ENCODE measurements at regions not wholly inside any gene's neighbourhood (a gene's known extent, or its start where the extent isn't known, plus 50 kb on each side); places are given as distances from the start of the nearest gene placed in this dataset.

GRCh38 chr10:121252756-121253155 is 345.5 kb downstream of the FGFR2 start:
- ChIA-PET CTCF (no interaction called here), POLR2A (no interaction called here)
- H3K9me2 ChIP-seq: no peaks in the 10 kb centered on the region
- WGBS (ENCODE audit: low lambda C conversion rate): 15% methylated on average over 2 of the region's 2 CpGs
- H3K4me2 ChIP-seq: no peak overlapping the region
- no peak overlapping the region for H3K4me3 ChIP-seq (ENCODE audit: low read depth in 2 of 2, low read length in 1 of 2)
- no peaks in the 10 kb centered on the region for H3K79me2 ChIP-seq (ENCODE audit: insufficient read depth)
- DNase-seq: no peak
- no peak overlapping the region for H3K27ac ChIP-seq (ENCODE audit: low read depth in 2 of 2, low read length in 1 of 2)
- H3F3A ChIP-seq (replicated peaks; ENCODE audit: insufficient read depth): no peaks in the 10 kb centered on the region
- TF ChIP-seq, protein P1, sequence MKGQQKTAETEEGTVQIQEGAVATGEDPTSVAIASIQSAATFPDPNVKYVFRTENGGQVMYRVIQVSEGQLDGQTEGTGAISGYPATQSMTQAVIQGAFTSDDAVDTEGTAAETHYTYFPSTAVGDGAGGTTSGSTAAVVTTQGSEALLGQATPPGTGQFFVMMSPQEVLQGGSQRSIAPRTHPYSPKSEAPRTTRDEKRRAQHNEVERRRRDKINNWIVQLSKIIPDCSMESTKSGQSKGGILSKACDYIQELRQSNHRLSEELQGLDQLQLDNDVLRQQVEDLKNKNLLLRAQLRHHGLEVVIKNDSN (IDR thresholded peaks at IDR 0.05; ENCODE audit: borderline replicate concordance, low read depth): no peak
- TF ChIP-seq RCOR1 (IDR thresholded peaks at IDR 0.05; ENCODE audit: low read length): no peak
- TF ChIP-seq SMC3 (IDR thresholded peaks at IDR 0.05; ENCODE audit: low read depth, low read length): no peak
- TF ChIP-seq SIN3A (IDR thresholded peaks at IDR 0.05; ENCODE audit: borderline replicate concordance, low read depth, low read length): no peak
- no peak for TF ChIP-seq EZH2phosphoT487 (IDR thresholded peaks at IDR 0.05; ENCODE audit: borderline replicate concordance, low read depth)
- TF ChIP-seq IRF3 (IDR thresholded peaks at IDR 0.05; ENCODE audit: low read depth, low read length): no peak
- no peak for TF ChIP-seq MXI1 (IDR thresholded peaks at IDR 0.05; ENCODE audit: low read depth, low read length)
- no peak for TF ChIP-seq TCF12 (IDR thresholded peaks at IDR 0.05)
- TF ChIP-seq GATA2 (CRISPR knock-in tag; IDR thresholded peaks at IDR 0.05): no peak
- TF ChIP-seq, protein P2, sequence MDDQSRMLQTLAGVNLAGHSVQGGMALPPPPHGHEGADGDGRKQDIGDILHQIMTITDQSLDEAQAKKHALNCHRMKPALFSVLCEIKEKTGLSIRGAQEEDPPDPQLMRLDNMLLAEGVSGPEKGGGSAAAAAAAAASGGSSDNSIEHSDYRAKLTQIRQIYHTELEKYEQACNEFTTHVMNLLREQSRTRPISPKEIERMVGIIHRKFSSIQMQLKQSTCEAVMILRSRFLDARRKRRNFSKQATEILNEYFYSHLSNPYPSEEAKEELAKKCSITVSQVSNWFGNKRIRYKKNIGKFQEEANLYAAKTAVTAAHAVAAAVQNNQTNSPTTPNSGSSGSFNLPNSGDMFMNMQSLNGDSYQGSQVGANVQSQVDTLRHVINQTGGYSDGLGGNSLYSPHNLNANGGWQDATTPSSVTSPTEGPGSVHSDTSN (IDR thresholded peaks at IDR 0.05): no peak
- TF ChIP-seq, protein P3, sequence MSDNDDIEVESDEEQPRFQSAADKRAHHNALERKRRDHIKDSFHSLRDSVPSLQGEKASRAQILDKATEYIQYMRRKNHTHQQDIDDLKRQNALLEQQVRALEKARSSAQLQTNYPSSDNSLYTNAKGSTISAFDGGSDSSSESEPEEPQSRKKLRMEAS (IDR thresholded peaks at IDR 0.05; ENCODE audit: low read depth): no peak
- no peak for TF ChIP-seq GABPA (IDR thresholded peaks at IDR 0.05; ENCODE audit: low read depth)
- no peak for TF ChIP-seq ELF1 (IDR thresholded peaks at IDR 0.05)
- no peak for TF ChIP-seq RAD21 (IDR thresholded peaks at IDR 0.05; ENCODE audit: low read length)
- TF ChIP-seq TAF1 (IDR thresholded peaks at IDR 0.05; ENCODE audit: borderline replicate concordance, low read depth, low read length): no peak
- TF ChIP-seq MEF2A (IDR thresholded peaks at IDR 0.05; ENCODE audit: borderline replicate concordance, low read depth): no peak
- TF ChIP-seq FOXJ3 (CRISPR knock-in tag; IDR thresholded peaks at IDR 0.05): no peak
- H4K20me1 ChIP-seq (ENCODE audit: insufficient read depth): no peaks in the 10 kb centered on the region
- no peaks in the 10 kb centered on the region for H3K4me1 ChIP-seq (ENCODE audit: control insufficient read depth in 1 of 2, insufficient read depth in 2 of 2, low read depth in 1 of 2, low read length in 1 of 2)
- no peak overlapping the region for H2AFZ ChIP-seq (ENCODE audit: low read depth)
- no peaks in the 10 kb centered on the region for H3K27me3 ChIP-seq (ENCODE audit: insufficient read depth)
- 0 out of 2 replicates have a peak, but pooled peaks cover 5% of the 10 kb centered on the region for H3K9me3 ChIP-seq
- H3K9ac ChIP-seq: no peak overlapping the region
- no peaks in the 10 kb centered on the region for H3K36me3 ChIP-seq (replicated peaks in 1 of 2; ENCODE audit: control insufficient read depth in 1 of 2, insufficient read depth in 2 of 2, low read length in 1 of 2)

DNA sequence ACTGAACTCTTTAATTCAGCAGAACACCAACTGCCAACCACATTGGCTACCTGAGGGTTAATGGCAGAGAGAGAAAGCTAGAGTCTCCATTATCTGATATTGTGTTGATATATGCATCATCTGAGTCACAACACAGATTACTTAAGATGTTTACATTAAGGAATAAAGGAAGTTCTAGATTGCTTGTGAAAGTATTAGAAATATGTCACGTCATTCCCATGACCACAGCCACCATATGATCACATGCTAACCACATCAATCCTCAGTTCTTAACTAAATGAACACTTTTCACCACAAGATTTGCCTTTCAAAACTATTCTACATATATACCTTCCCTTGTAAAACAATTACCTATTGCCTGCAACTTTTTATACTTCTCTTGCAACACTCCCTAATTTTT is 337.9 kb downstream of the FGFR2 start:
- Histone ChIP-seq H3K27me3 (ENCODE audit: insufficient read depth) (no peaks in the 10 kb centered on the region), H4K20me1 (ENCODE audit: insufficient read depth) (no peaks in the 10 kb centered on the region), H3K9ac (no peak overlapping the region), H3K4me3 (ENCODE audit: low read depth in 2 of 2, low read length in 1 of 2) (no peak overlapping the region), H3K9me3 (no peaks in the 10 kb centered on the region), H3K36me3 (replicated peaks in 1 of 2; ENCODE audit: control insufficient read depth in 1 of 2, insufficient read depth in 2 of 2, low read length in 1 of 2) (no peaks in the 10 kb centered on the region), H2AFZ (ENCODE audit: low read depth) (no peak overlapping the region), H3K4me1 (ENCODE audit: control insufficient read depth in 1 of 2, insufficient read depth in 2 of 2, low read depth in 1 of 2, low read length in 1 of 2) (no peaks in the 10 kb centered on the region), H3K27ac (ENCODE audit: low read depth in 2 of 2, low read length in 1 of 2) (no peak overlapping the region), H3K4me2 (no peak overlapping the region), H3K9me2 (no peaks in the 10 kb centered on the region), H3K79me2 (ENCODE audit: insufficient read depth) (no peaks in the 10 kb centered on the region), H3F3A (replicated peaks; ENCODE audit: insufficient read depth) (no peaks in the 10 kb centered on the region)
- POLR2A ChIA-PET: no interaction called here
- TF ChIP-seq ZBTB33 (IDR thresholded peaks at IDR 0.05; ENCODE audit: borderline replicate concordance, low read depth): no peak
- TF ChIP-seq, protein P4, sequence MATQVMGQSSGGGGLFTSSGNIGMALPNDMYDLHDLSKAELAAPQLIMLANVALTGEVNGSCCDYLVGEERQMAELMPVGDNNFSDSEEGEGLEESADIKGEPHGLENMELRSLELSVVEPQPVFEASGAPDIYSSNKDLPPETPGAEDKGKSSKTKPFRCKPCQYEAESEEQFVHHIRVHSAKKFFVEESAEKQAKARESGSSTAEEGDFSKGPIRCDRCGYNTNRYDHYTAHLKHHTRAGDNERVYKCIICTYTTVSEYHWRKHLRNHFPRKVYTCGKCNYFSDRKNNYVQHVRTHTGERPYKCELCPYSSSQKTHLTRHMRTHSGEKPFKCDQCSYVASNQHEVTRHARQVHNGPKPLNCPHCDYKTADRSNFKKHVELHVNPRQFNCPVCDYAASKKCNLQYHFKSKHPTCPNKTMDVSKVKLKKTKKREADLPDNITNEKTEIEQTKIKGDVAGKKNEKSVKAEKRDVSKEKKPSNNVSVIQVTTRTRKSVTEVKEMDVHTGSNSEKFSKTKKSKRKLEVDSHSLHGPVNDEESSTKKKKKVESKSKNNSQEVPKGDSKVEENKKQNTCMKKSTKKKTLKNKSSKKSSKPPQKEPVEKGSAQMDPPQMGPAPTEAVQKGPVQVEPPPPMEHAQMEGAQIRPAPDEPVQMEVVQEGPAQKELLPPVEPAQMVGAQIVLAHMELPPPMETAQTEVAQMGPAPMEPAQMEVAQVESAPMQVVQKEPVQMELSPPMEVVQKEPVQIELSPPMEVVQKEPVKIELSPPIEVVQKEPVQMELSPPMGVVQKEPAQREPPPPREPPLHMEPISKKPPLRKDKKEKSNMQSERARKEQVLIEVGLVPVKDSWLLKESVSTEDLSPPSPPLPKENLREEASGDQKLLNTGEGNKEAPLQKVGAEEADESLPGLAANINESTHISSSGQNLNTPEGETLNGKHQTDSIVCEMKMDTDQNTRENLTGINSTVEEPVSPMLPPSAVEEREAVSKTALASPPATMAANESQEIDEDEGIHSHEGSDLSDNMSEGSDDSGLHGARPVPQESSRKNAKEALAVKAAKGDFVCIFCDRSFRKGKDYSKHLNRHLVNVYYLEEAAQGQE (IDR thresholded peaks at IDR 0.05; ENCODE audit: low read depth, low read length): no peak
- CTCF ChIA-PET: no interaction called here
- no peak for DNase-seq
- WGBS (ENCODE audit: low lambda C conversion rate): 17% methylated on average over 1 of the region's 1 CpG

Measured in SK-N-SH (cell line).